Hepatocyte (in vitro differentiated cells): ENCODE measurements at regions not wholly inside any gene's neighbourhood (a gene's known extent, or its start where the extent isn't known, plus 50 kb on each side); places are given as distances from the start of the nearest gene placed in this dataset.

Experiments used
- EZH2 ChIP-seq: fragments of 200-600 bp; sonication (generic); IDR thresholded peaks from 2 replicates; pipeline ENCODE4 v1.6.1; 2016; ENCODE audit warnings: antibody characterized with exemption, mild to moderate bottlenecking, borderline replicate concordance
- TF ChIP-seq, protein P1 (sequence below): fragments of 200-600 bp; sonication (generic); IDR thresholded peaks from 2 replicates; pipeline ENCODE4 v1.5.1; 2016; ENCODE audit warnings: antibody characterized with exemption, mild to moderate bottlenecking; ENCODE audit not compliant: poor library complexity

DNA sequence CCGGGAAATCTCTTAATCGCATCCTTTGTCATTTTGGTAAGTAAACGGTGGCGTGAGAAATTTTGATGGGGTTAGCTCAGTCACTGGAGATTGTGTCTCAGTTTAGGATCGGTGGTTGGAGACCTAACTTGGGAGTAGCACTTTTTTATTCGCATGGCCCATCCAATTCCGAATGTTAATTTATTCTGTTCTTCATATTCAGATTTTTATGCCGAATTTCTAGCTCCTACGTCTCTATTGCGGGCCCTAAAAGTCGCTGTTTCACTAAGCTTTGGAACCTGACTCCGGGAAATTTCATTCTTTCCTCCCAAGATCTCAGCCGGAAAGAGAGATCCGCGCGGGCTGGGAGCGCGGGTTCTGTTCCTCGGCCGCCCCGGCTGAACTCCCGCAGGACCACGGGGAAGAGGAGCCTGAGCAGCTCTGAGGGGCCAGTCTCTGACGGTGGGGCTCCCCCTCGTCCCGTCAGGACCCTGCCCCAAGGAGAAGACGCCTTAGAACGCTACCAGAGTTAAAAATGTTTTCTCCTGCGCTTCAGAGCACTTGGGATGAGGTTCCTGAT, 279.7 kb downstream of the FAM72C start:
- TF ChIP-seq, protein P1, sequence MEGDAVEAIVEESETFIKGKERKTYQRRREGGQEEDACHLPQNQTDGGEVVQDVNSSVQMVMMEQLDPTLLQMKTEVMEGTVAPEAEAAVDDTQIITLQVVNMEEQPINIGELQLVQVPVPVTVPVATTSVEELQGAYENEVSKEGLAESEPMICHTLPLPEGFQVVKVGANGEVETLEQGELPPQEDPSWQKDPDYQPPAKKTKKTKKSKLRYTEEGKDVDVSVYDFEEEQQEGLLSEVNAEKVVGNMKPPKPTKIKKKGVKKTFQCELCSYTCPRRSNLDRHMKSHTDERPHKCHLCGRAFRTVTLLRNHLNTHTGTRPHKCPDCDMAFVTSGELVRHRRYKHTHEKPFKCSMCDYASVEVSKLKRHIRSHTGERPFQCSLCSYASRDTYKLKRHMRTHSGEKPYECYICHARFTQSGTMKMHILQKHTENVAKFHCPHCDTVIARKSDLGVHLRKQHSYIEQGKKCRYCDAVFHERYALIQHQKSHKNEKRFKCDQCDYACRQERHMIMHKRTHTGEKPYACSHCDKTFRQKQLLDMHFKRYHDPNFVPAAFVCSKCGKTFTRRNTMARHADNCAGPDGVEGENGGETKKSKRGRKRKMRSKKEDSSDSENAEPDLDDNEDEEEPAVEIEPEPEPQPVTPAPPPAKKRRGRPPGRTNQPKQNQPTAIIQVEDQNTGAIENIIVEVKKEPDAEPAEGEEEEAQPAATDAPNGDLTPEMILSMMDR = no peak
- no peak for TF ChIP-seq EZH2
